ENCODE measurements at regions not wholly inside any gene's neighbourhood (a gene's known extent, or its start where the extent isn't known, plus 50 kb on each side); places are given as distances from the start of the nearest gene placed in this dataset.

GRCh38 chr9:129402371-129402739, 218.5 kb downstream of the C9orf50 start:
- peak overlapping the region; percentile 58 for H3K4me3 Mint-ChIP-seq
- no peak for DNase-seq (ENCODE audit: extremely low spot score, unreplicated experiment)
- H3K36me3 Mint-ChIP-seq = no peaks in the 10 kb centered on the region
- H3K27me3 Mint-ChIP-seq = no peaks in the 10 kb centered on the region
- H3K4me1 Mint-ChIP-seq (ENCODE audit: unreplicated experiment) = peaks cover 39% of the 10 kb centered on the region
- TF ChIP-seq, protein P1, sequence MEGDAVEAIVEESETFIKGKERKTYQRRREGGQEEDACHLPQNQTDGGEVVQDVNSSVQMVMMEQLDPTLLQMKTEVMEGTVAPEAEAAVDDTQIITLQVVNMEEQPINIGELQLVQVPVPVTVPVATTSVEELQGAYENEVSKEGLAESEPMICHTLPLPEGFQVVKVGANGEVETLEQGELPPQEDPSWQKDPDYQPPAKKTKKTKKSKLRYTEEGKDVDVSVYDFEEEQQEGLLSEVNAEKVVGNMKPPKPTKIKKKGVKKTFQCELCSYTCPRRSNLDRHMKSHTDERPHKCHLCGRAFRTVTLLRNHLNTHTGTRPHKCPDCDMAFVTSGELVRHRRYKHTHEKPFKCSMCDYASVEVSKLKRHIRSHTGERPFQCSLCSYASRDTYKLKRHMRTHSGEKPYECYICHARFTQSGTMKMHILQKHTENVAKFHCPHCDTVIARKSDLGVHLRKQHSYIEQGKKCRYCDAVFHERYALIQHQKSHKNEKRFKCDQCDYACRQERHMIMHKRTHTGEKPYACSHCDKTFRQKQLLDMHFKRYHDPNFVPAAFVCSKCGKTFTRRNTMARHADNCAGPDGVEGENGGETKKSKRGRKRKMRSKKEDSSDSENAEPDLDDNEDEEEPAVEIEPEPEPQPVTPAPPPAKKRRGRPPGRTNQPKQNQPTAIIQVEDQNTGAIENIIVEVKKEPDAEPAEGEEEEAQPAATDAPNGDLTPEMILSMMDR (conservative IDR thresholded peaks at IDR 0.05) = no peak
- no peaks in the 10 kb centered on the region for H3K9me3 Mint-ChIP-seq
- H3K27ac Mint-ChIP-seq = peak overlapping the region; percentile 56

DNA sequence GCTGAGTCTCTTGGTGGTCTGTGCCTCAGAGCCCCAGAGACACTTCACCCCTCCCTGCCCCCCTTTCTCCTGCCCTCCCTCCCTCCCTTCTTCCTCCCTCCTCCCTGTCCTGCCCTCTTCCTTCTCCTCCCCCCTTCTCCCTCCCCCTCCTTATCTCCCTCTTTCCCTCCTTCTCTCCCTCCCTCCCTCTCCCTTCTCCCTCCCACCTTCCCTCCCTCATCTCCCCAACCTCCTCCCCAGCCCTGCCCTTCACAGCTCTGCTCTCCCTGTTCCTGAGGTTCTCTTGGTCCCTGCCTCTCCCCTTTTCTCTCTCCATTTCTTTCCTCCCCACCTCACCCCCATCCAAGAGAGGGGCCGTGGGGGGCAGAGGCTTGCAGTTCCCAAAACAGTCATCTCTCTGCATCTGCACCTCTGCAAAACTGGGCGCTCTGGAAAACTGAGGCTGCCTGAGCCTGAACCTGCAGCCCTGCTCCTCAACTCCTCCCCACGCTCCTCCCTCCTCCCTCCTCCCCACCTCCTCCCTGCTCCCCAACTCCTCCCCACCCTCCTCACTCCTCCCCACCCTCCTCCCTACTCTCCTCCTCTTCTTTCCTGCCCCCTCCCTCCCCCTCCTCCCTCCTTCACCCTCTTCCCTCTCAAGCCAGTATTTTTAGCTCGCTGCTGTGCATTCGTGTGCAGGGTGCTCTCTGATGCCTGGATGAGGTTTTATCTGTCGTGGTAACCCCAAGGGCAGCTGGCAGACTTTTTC, 219.1 kb downstream of the C9orf50 start:
- Mint-ChIP-seq H3K4me3 (no peak overlapping the region), H3K27me3 (no peaks in the 10 kb centered on the region), H3K27ac (no peak overlapping the region), H3K9me3 (no peaks in the 10 kb centered on the region), H3K4me1 (ENCODE audit: unreplicated experiment) (peaks cover 34% of the 10 kb centered on the region), H3K36me3 (no peaks in the 10 kb centered on the region)
- TF ChIP-seq, protein P1 (conservative IDR thresholded peaks at IDR 0.05) = no peak
- no peak for DNase-seq (ENCODE audit: extremely low spot score, unreplicated experiment)

DNA sequence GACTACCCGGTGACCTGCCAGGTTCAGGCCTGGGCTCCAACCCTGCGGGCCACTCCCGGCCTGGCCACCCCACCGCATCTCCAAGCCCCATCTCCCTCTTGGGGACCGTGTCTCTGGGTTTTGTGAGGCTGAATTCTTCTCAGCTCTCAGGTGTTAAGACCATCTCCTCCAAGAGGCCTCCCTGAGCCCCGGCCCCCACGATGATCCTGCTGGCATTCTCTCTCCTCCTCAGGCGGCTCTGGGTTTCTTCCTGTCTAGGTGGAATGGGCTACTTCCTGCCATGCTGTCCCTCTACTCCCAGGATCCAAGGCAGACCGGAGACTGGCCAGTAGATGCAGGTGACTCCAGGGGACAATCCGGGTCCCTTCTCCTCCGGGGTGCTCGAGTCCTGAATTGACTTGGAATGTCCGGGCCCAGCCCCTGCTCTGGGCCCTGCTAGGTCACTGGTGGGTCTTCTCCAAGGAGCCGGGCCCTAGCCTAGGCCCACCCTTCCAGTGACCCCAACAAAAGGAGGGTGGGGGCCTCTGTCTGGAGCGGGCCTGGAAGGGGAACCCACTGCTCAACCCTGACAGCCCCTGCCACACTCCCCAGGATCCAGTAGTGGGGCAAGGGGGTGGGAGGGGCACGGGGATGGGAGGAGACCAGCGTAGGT, 219.8 kb downstream of the C9orf50 start:
- Mint-ChIP-seq H3K4me1 (ENCODE audit: unreplicated experiment) (peaks cover 27% of the 10 kb centered on the region), H3K27ac (no peak overlapping the region), H3K36me3 (no peaks in the 10 kb centered on the region), H3K9me3 (no peaks in the 10 kb centered on the region), H3K4me3 (no peak overlapping the region), H3K27me3 (no peaks in the 10 kb centered on the region)
- TF ChIP-seq, protein P1 (conservative IDR thresholded peaks at IDR 0.05) = no peak
- DNase-seq (ENCODE audit: extremely low spot score, unreplicated experiment) = no peak

GRCh38 chr9:129400001-129400970, 220.6 kb downstream of the C9orf50 start:
- TF ChIP-seq, protein P1 (conservative IDR thresholded peaks at IDR 0.05) = no peak
- no peaks in the 10 kb centered on the region for H3K9me3 Mint-ChIP-seq

GRCh38 chr9:129399634-129399990, 221.3 kb downstream of the C9orf50 start:
- H3K4me1 Mint-ChIP-seq (ENCODE audit: unreplicated experiment) = peaks cover 26% of the 10 kb centered on the region
- no peaks in the 10 kb centered on the region for H3K9me3 Mint-ChIP-seq
- DNase-seq (ENCODE audit: extremely low spot score, unreplicated experiment) = no peak
- H3K36me3 Mint-ChIP-seq = no peaks in the 10 kb centered on the region
- no peak overlapping the region for H3K27ac Mint-ChIP-seq
- H3K27me3 Mint-ChIP-seq = no peaks in the 10 kb centered on the region
- TF ChIP-seq, protein P1 (conservative IDR thresholded peaks at IDR 0.05) = no peak
- peak overlapping the region; percentile 31 for H3K4me3 Mint-ChIP-seq

More at GRCh38 chr9:129400001-129400970, 220.6 kb downstream of the C9orf50 start:
- H3K4me3 Mint-ChIP-seq = no peak overlapping the region
- no peaks in the 10 kb centered on the region for H3K27me3 Mint-ChIP-seq
- no peaks in the 10 kb centered on the region for H3K36me3 Mint-ChIP-seq
- no peak overlapping the region for H3K27ac Mint-ChIP-seq
- peaks cover 26% of the 10 kb centered on the region for H3K4me1 Mint-ChIP-seq (ENCODE audit: unreplicated experiment)
- no peak for DNase-seq (ENCODE audit: extremely low spot score, unreplicated experiment)
